PC-9 (cell line): ENCODE measurements at regions not wholly inside any gene's neighbourhood (a gene's known extent, or its start where the extent isn't known, plus 50 kb on each side); places are given as distances from the start of the nearest gene placed in this dataset.

Experiments
- EZH2 ChIP-seq: fragments of 200-600 bp; sonication (generic); IDR thresholded peaks from 2 replicates; pipeline ENCODE4 v1.8.0; 2017; ENCODE audit warnings: antibody characterized with exemption, low read depth
- TF ChIP-seq, protein P1 (sequence below): fragments of 200-600 bp; sonication (generic); conservative IDR thresholded peaks from 2 replicates; pipeline ENCODE4 v1.6.1; 2017; ENCODE audit warnings: mixed run types, antibody characterized with exemption, mild to moderate bottlenecking, moderate library complexity

DNA sequence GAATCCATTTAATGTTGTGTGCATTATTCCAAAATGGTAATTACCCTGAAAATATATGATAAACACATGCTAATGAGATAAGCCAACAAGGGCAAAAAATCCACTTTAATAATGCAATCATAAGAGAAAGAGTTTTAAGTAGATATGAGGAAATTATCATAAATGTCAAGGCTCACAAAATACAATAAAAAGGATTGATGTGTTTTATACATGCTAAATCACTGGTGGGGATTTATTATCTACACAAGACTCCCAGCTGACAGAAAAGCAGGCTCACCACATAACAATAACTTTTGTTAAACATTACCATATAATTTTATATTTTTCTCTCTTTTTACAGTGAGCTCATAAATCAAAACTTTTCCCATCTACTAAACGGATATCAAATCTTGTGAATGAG, 306.2 kb upstream of the GRAMD2B start:
- TF ChIP-seq, protein P1, sequence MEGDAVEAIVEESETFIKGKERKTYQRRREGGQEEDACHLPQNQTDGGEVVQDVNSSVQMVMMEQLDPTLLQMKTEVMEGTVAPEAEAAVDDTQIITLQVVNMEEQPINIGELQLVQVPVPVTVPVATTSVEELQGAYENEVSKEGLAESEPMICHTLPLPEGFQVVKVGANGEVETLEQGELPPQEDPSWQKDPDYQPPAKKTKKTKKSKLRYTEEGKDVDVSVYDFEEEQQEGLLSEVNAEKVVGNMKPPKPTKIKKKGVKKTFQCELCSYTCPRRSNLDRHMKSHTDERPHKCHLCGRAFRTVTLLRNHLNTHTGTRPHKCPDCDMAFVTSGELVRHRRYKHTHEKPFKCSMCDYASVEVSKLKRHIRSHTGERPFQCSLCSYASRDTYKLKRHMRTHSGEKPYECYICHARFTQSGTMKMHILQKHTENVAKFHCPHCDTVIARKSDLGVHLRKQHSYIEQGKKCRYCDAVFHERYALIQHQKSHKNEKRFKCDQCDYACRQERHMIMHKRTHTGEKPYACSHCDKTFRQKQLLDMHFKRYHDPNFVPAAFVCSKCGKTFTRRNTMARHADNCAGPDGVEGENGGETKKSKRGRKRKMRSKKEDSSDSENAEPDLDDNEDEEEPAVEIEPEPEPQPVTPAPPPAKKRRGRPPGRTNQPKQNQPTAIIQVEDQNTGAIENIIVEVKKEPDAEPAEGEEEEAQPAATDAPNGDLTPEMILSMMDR: no peak
- no peak for TF ChIP-seq EZH2
